NCI-H345 (cell line): ENCODE measurements at regions not wholly inside any gene's neighbourhood (a gene's known extent, or its start where the extent isn't known, plus 50 kb on each side); places are given as distances from the start of the nearest gene placed in this dataset.

Experiments
- DNase-seq: peaks from one replicate; lab custom pipeline; 2025; lab: John Stamatoyannopoulos, UW

DNA sequence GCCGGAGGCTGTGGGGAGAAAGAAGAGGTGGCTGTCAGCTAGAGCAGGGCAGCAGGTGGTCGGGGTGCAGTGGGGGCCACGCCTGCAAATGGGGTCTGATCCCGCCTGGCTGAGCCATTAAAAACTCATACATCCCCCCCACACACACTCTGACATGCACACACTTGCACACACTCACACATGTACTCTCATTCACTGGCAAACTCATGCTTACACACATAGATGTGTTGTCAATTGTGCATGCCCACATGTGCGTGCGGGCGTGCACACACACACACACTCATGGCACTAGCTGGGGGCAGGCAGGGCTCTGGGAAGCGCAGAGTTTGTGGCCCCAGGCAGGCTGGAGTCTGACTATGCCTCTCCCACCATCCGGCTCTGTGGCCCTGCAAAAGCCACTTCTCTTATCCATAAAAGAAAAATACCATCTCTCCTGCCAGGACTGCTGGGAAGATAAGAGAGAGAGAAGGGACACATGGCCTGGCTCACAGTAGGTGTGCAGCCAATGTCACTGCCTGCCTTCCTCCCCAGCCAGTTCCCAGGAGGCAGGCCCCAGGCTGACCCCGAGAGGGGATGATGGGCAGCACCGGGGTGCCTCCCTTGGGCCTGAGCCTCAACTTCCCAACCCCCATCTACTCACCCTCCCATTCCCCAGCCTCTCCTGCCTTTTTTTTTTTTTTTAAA is 163.5 kb upstream of the LINGO1 start:
- no peak for DNase-seq

DNA sequence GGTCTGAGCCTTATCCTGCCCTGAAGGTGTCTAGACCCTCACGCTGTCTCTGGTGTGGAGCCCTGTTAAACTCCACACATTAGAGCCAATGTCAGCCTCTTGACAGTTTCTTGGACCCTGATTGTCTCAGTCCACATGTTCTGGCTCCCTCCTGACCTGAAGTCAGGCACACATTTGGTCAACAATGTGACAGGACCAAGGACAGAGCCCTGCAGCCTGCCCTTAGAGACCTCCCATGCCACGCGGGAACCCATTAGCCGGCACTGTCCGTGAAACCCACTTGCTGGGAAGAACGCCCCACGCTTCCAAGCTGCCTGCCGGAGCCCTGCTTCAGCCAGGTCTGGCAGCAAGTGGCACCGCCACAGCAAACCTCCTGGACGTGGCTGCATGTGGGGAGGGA is 162.7 kb upstream of the LINGO1 start:
- no peak for DNase-seq

DNA sequence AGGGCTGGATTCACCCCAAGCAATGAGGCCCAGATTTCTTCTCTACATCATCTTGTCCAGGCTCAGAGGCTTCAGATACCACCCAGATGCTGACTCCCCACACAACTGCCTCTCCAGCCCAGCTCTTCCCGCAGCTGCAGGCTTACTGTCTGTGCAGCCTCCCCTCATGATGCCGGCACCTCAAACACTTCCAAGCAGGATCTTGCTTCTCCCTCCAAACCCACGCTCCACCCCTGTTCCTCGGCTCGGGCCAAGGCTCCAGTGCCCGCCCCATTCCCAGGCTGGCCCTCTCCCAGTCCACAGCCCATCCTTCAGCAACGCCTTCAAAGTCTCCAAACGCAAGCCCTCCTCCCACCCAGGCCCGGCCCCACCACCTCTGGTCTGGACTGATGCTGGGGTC is 159.2 kb upstream of the LINGO1 start:
- no peak for DNase-seq

DNA sequence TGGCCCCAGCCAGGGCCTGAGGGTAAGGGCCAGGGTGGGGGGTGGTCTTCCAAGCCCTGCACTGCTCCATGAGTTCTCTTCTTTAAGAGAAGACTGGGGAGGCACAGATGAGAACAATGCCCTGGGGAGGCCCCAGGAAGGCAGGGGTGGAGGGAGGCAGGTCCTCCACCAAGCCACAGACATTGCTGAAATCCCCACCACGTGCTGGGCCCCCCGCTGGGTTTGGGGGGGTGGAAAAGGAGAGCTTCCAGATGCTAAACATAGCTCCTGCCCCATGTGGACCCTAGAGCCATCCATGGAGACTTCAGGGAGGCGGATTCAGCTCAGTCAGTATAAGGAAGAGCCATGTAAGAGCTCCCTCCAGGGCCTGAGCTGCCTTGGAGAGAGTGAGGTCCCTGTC is 157.8 kb upstream of the LINGO1 start:
- DNase-seq, result no peak

DNA sequence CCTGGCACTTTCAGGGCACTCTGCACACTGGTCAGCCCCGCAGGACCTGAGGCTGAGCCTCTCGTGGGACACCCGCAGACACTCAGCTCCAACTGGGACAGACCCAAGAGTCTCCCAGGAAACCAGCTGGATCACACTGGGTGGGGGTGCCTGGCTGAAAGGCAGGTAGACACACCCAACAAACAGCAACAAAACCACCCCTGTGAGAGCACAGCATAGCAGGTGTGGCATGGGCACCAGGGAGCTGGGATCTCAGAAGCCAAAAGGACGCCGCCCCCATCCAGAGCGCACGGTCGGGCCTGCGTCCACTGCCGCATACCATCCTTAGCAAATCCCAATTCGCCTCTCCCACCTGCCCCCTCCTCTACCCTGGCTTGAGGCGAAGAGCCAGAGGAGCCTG is 154.2 kb upstream of the LINGO1 start:
- peak; percentile 59 for DNase-seq

DNA sequence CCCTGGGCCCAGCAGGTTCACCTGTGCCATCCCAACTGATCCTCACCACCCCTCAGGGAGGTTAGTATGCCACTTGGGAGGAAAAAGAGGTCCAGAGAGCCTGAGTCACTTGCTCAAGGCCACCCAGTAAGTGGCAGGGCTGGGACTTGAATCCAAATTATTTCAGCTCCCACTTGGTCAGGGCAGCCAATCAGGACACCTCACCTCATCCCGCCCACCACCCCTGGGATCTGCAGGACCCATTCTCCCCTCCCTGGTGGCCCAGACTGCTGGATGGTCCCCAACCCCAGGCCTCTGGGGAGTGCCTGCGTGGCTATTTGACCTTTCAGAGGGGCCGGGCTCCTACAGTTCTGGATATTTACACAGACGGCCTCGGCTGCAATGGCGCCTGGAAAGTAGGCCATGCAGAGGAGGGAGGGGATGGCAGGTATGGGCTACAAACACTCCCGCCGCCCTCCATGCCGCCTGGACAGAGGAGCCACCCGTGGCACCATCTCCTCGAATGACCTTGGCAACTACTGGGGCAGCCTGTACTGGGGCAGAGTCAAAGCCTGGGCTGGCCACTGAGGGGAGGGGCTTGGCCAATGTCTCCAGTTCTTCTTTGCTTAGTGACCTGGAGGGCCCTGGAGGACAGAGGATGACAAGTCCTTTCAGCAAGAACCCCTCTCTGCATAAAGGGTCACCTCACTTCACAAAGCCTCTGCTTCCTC is 153.6 kb upstream of the LINGO1 start:
- no peak for DNase-seq

DNA sequence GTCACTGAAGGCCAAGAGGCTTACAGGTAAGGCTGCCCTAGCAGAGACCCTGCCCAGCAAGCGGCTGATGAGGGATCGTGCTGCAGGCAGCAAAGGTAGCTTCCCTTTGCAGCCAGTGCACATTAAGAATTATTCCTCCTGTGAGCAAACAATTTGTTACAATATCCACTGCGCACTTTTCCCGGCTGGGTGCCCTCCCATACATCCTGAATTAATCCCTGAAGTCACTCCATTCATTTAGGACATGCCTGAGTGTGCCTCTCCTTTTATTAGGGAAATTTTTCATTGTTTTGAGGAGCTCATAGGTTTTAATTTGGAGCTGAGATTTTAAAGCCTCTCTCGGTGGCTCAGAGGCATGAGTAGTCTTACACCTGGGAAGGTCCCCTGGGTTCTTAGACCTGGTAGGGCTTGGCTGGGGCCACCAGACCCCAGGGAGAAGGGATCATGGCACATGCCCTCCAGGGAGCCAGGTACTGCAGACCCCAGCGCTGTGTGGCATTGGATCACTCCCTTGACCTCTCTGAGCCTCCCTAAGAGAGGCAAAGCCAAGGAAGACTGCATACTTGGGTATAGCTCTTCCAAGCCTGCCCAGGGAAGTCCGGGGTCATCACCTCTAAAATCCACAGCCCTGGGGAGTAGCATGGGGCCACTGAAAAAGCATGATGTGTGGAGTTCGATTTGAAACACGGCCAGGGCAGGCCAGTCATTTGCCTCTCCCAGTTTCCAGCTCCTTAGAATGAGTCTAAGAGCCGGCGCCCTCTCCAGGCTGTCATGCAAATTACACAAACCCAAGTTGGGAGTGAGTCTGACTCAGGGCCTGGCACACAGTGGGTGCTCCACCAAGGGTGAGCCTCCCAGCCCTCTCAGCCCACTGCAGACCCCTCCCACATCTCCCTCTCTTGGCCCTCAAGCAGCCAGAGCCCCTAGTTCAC is 151.9 kb upstream of the LINGO1 start:
- peak; percentile 71 for DNase-seq

DNA sequence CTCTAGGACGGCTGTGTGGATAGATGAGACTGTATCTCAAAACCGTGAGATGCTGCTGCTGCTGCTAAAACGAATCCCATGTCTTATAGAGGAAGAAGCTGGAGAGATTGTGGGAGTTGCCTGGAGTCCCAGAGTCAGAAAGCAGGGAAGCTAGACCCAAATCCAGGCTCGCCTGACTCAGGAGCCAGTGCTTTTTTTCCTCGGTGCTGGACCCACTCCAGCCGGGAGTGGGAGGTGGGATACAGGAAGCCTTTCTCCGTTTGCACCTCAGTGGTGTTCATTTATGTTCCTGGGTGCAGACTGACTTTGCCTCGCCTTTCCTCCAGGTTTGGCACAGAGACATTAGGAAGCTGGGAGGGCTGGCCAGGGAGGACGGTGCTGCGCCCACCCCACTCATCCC is 150.9 kb upstream of the LINGO1 start:
- DNase-seq, result no peak

DNA sequence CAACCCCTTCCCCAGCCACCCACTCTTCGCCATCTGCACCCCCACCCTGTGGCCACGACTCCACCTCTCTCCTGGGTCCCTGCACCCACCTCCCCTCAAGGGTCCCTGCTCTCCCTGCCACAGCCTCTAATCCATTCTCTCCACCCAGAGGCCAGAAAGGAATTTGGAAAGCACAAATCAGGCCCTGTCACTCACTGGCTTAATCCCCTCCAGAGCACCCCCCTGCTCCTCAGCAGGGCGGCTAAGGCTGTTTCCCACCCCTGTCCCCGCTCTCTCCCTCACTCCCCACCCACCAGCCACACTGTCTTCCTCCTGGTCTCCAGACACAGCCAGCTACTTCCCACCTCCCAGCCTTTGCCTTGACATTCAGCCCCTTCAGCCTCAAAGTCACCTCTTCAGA is 150.0 kb upstream of the LINGO1 start:
- DNase-seq, result no peak

DNA sequence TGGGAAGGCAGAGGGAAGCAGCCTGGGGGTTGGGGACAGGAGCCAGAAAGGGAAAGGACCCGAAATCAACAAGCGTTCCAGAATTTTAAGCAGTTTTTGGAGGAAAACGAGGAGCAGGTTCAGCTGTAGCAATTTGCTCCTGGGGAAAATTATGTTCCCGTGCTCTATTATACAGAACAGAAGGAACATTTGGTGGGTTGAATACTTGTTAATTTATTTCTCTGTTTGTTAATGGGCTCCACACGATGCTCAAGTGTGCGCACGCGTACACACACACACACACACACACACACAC is 149.2 kb upstream of the LINGO1 start:
- DNase-seq, result no peak

DNA sequence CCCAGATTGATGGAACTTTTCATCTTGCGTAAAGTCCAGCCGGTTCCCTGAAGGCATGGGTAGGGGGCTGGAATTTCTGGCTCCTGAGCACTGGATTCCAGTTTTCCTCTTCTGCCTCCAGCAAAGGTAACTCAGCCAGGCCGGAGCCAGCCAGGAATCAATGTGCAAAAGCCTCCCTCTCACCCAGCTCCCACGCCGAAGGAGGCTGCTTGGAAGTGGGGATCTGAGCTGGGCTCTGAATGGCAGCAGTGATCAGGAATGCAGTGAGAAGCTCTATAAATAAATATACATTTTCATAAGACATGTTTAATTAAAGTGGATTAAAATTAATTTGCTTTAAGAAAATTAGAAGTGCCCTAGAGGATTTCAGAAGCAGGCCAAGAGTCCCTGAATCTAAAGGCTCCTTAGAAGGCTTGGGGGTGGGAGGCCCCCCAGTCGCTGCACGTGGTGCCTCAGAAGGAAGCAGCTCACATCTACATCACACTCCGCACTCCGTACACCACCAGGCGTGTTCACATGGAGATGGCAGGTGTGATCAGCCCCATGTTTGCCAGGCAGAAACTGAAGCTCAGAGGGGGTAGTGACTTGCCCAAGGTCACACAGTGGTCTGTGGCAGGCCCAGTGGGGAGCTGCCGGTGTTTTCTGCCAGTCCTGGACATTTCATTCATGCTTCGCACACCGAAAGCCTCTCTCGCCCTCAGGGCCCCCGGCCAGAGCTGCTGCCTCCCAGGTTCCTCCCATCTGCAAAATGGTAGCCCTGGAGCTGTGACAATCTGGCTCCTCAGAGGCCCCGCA is 148.6 kb upstream of the LINGO1 start:
- DNase-seq, result no peak

DNA sequence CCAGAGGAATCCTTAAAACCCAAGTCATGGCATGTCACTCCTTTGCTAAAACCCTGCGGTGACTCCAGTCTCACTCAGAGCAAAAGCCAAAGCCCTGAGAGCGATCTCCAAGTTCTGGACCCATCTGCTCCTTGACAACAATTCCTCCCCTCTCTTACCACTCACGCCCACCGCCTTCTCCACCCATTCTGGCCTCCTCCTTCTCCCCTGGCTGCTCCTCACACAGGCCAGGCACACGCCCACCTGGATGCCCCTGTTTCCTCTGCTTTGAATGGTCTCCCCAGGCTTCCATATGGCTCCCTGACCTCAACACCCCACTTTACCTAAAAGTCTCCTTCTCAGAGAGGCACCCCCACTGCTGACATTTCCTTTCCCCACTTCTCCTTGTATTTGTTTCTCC is 146.1 kb upstream of the LINGO1 start:
- DNase-seq, result no peak

DNA sequence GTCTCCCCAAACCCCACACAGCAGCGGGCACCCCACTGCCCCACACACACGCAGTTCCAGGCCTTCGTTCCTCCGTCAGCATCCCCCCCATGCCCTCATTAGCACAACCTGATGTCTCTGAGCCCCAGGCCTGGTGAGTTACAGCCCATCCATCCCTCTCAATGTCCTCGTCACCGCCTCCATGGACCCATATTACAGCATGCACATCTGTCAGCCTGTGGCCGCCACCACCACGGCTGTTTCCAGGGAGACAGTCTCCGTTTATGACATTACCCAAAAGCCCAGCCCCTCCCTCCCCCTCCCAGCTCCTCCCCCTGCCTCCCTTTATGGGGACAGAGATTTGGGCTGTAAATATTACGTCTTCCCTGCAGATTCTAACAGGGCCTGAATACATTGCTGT is 143.1 kb upstream of the LINGO1 start:
- no peak for DNase-seq

DNA sequence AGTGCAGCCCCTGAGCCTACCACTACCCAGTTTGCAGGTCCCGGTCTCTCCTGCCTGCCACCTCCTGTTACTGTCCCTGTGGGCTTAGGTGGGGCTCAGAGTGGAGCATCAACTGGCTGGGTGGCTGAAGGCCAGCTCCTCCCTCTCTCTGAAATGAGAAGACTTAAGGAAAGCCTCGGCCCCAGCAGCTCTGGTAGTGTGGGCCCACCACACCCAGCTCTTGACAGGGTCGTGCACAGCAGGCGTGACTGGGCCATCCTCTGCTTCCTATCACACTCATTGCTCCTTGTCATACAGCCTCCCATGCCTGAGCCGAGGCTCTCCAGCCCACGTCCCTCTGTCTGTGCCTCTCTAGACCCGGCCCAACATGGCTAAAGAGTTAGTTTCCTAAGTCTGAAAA is 142.7 kb upstream of the LINGO1 start:
- DNase-seq, result no peak

DNA sequence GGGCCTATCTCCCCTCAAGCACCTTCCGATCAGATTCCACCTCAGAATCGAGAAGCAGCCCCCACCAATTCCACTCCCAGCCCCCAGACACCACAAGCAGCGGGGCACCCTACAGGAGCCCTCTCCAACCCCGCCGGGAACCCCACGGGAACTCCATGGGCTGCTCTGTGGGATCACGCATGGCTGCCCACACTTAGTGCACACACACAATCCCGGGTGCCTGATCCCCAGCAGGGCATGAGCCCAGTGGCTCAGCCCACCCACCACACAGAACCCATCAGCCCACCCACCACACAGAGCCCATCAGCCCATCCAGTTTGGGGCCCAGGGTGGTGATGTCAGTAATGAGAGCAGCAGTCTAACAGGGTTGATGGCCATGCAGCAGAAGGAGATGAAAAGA is 141.6 kb upstream of the LINGO1 start:
- DNase-seq, result no peak

DNA sequence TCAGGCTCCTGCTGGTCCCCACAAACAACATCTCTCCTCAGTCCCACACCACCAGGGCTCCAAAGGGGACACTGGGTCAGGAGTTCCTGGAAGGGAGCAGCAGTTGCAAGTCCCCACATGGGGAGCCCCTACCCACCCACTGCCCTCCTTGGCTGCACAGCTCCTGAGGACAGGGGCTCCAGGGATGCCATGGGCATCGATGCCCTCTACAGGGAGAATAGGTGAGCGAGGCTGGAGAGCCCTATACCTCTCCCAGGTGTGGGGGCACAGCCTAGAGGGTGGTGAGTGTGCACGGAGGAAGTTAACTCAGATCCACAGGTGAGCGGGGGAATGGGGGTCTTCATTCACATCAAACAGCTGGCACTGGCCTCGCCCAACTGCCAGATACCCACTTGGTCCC is 141.2 kb upstream of the LINGO1 start:
- DNase-seq, result no peak

DNA sequence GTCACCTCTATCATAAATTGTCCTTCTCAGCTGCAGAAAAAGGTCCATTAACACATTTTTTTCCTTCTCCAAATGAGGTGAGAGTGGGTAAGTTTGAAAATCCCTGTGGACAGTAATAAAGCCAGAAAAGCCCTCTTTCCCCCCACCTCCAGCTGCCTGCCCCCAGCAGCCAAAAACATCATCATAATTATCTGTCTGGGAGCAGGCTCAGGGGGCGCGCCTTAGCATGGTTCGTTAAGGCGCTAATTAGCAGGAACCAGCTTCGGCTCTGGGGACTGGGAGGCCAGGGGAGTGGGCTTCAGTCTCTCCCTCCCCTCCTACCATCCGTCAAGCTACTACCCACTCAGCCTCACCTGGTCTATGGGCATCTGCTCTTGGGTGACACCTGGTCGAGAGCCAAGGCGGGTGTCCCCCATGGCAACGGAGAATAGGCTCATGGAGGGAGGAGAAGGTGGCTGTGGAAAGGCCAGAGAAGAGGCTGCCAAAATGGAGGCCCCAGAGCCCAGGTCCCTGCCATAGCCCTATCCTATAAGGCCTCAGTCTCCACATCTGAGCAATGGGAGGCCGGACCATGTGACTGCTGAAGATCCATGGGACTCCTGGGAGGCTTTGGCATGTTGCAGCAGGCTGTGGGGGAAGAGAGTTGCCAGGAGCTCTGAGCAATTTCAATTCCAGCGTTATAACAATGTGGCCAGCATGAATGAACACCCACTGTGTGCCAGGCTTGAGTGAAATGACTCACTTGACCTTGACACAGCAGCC is 140.1 kb upstream of the LINGO1 start:
- DNase-seq, result no peak

DNA sequence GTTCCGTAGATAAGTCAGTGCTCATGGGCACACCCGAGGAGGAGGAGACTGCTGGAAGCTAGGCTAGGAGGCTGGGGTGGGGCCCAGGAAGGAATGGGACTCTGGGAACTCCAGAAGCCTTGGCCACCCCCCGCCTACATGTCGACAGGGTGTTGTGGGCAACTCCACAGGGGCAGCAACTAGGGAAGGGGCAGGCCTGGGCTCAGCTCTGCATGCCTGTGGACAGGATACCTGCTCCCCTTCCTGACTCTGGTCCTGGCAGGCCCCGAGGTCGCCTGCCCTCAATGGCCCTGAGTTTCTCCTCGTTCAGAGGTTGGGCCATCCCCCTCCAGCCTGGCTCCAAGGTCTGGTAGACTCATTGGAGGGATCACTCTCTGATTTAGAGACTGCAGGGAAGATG is 138.9 kb upstream of the LINGO1 start:
- DNase-seq, result no peak

DNA sequence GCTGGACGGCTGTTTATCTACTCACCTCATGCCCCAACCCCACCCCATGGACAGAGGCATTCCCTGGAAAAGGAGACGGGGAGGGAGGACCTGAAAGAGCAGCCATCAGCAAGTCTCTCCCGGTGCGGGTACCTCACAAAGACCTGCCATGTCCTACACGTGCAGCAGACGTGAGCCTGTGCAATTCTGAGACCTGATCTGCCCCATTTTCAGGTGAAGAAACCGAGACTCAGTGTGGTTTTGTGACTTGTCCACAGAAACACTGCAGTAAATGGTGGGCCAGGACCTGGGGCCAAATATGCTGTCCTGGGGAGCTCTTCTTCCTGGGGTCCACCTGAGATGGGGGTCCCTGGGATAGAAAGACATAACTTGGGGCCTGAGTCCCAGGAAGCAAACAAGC is 137.0 kb upstream of the LINGO1 start:
- no peak for DNase-seq

DNA sequence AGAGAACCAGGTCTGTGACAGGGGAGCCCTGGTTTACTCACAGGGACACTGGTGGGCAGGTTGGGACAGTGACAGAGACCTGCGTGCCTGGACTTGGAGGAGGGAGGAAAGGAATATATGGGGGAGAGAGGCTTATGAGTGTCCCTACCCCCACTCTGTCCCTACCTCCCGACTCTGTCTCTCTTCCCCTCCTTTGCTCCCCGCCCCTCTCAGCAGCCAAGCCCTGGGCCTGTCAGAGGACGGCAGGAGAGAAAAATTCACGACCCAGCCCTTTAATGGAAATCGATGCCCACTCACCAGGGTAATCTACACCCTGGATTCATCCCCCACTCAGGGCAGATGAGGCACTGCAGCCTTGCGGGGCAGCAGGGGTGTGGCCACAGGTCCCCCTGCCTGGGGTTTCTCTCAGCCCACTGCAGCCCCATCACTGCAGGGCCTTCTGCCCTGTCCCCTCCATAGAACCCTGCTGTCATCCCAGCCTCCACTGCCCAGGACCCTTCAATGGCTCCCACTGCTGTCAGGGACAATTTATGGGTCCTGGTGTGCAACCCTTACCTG is 135.9 kb upstream of the LINGO1 start:
- no peak for DNase-seq

DNA sequence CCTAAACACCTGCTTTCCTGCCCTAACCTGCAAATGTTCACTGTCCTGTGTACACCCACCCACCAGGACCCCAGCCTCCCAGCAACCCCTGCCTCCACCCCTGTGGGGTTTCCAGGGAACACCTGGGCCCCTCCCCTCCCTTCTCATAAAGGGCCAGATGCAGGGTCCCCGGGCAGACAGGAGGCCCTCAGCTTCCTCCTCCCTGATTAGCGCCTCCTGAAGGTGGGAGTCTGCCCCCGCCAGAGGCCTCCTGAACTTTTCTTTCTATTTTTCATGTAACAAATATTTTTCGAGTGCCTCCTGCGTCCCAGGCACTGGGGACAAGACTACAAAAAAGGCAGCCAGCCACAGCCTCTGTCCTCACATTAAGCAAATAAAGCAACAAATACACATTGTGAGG is 135.4 kb upstream of the LINGO1 start:
- DNase-seq, result peak; percentile 59
